Activated naive CD8-positive, alpha-beta T cell treated with anti-CD3 and anti-CD28 coated beads, Interleukin-2, amount 50 U/mL, for 24 hours (primary cell): ENCODE measurements at regions not wholly inside any gene's neighbourhood (a gene's known extent, or its start where the extent isn't known, plus 50 kb on each side); places are given as distances from the start of the nearest gene placed in this dataset.
"Not testable (repeated sequence)": the region's sequence is repeated elsewhere in the genome, so short reads cannot be mapped to it uniquely, and the experiment has no call there.

Experiments used
- ATAC-seq: fragments of 150-1000 bp; cut with Tn5 transposase; one replicate; pipeline ENCODE4 v1.10.0; 2021
- DNase-seq: peaks from one replicate; pipeline ENCODE4 v3.0.0; 2021
- H3K27ac Mint-ChIP-seq: one replicate; pipeline ENCODE4 v1.8.0; 2021; ENCODE audit warnings: mild to moderate bottlenecking, mixed read lengths
- H3K27me3 Mint-ChIP-seq: one replicate; pipeline ENCODE4 v1.8.0; 2021; ENCODE audit warnings: mixed read lengths
- H3K36me3 Mint-ChIP-seq: one replicate; pipeline ENCODE4 v1.8.0; 2021; ENCODE audit warnings: low read depth, mixed read lengths
- H3K4me1 Mint-ChIP-seq: one replicate; pipeline ENCODE4 v1.8.0; 2021; ENCODE audit warnings: mixed read lengths
- H3K4me3 Mint-ChIP-seq: one replicate; pipeline ENCODE4 v1.8.0; 2021; ENCODE audit warnings: mild to moderate bottlenecking, moderate library complexity, mixed read lengths
- H3K9me3 Mint-ChIP-seq: one replicate; pipeline ENCODE4 v1.8.0; 2021; ENCODE audit warnings: mixed read lengths

- Mint-ChIP-seq H3K27me3 (no peaks in the 10 kb centered on the region), H3K9me3 (peaks cover 12% of the 10 kb centered on the region), H3K4me3 (no peak overlapping the region), H3K27ac (no peak overlapping the region), H3K36me3 (no peaks in the 10 kb centered on the region), H3K4me1 (no peaks in the 10 kb centered on the region)
- DNase-seq (no peak), ATAC-seq (no peak)
These were observed 1472.2 kb downstream of the SUCLG1 start for GRCh38 chr2:82986899-82987298.

DNA sequence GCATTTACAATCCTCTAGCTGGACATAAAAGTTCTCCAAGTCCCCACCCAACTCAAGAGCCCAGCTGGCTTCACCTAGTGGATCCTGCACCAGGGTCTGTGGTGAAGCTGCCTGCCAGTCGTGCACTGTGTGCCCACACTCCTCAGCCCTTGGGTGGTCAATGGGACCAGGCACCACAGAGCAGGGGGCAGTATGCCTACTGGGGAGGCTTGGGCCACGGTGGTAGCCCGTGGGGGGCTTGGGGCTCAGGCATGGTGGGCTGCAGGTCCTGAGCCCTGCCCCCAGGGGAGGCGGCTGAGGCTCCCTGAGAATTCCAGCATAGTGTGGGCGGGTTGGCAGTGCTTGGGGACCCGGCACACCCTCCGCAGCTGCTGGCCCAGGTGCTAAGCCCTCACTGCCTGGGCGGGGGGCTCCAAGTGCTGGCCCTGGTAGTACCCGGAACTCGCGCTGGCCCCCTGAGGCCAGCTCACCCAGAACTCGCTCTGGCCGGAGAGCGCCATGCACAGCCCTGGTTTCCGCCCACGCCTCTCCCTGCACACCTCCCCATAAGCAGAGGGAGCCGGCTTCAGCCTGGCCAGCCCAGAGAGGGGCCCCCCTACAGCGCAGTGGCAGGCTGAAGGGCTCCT is 1473.4 kb downstream of the SUCLG1 start:
- Mint-ChIP-seq H3K4me1 (no peaks in the 10 kb centered on the region), H3K27me3 (no peaks in the 10 kb centered on the region), H3K9me3 (peaks cover 12% of the 10 kb centered on the region), H3K4me3 (no peak overlapping the region), H3K36me3 (no peaks in the 10 kb centered on the region), H3K27ac (no peak overlapping the region)
- DNase-seq (no peak), ATAC-seq (no peak)

DNA sequence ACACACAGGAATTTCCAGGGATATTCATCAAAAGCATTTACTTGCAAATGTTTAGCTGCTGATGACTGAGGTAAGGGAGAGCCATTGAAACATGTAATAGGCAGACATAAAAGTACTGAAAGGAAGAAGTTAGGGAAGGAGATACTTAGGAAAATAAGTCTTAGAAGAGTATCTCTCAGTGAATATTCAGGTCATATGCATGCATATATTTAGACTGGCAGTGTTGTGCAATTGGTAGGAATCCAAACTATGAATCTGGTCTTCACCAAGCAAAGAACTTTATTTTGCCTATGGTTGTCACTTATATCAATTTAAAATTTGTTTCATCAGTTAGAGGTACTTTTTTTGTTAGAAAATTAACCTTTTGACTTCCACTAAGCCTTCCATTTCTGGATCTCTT is 1490.7 kb downstream of the SUCLG1 start:
- Mint-ChIP-seq H3K4me3 (no peak overlapping the region), H3K27me3 (no peaks in the 10 kb centered on the region), H3K27ac (no peak overlapping the region), H3K36me3 (no peaks in the 10 kb centered on the region), H3K4me1 (no peaks in the 10 kb centered on the region), H3K9me3 (peaks cover 4% of the 10 kb centered on the region)
- DNase-seq (no peak), ATAC-seq (no peak)

GRCh38 chr2:82964341-82964740 is 1494.7 kb downstream of the SUCLG1 start:
- Mint-ChIP-seq H3K27ac (no peak overlapping the region), H3K27me3 (no peaks in the 10 kb centered on the region), H3K4me3 (no peak overlapping the region), H3K36me3 (no peaks in the 10 kb centered on the region), H3K4me1 (no peaks in the 10 kb centered on the region), H3K9me3 (peaks cover 4% of the 10 kb centered on the region)
- no peak for DNase-seq
- ATAC-seq, result no peak

DNA sequence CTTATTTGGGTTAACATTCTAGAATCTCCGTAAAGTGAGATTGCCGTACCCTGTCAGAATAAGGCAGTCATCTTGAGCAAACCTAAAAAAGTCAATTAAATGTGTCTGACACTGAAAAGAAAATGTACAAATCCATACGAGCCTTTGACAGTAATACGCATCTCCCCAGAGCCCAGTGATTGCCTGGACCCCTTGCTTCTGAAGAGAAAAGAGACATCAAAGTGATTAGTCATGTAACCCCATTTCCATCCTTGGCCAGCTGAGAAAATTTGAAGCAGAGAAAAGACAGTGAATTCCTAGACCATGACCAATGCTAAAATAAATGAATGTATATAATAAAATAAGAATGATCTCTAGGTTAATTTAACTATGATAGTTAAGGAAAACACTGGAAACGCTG is 1499.4 kb downstream of the SUCLG1 start:
- Mint-ChIP-seq H3K9me3 (peaks cover 13% of the 10 kb centered on the region), H3K36me3 (no peaks in the 10 kb centered on the region), H3K4me3 (no peak overlapping the region), H3K4me1 (no peaks in the 10 kb centered on the region), H3K27ac (no peak overlapping the region), H3K27me3 (no peaks in the 10 kb centered on the region)
- DNase-seq (no peak), ATAC-seq (no peak)

DNA sequence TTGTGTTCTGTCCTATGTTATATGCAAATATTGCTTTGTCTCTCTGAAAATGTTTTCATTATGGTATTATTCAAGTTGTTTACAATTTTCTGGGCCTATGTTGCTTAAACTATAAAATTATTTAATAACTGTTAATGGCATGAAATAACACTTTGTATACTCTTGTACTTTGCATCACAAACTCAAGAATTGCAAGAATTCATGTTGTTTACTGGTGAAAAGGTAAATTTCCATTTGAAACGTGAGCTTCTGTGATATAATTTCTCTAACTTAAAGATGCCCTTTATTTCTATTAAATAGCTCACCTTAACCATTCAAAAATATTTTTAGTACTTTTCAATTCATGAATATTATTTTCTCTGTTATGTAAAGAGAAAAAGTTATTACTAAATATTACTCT is 1504.2 kb downstream of the SUCLG1 start:
- no peak for ATAC-seq
- Mint-ChIP-seq H3K9me3 (peaks cover 10% of the 10 kb centered on the region), H3K4me3 (no peak overlapping the region), H3K27me3 (no peaks in the 10 kb centered on the region), H3K36me3 (no peaks in the 10 kb centered on the region), H3K4me1 (no peaks in the 10 kb centered on the region), H3K27ac (no peak overlapping the region)
- DNase-seq, result no peak

- Mint-ChIP-seq H3K27me3 (no peaks in the 10 kb centered on the region), H3K27ac (no peak overlapping the region), H3K36me3 (no peaks in the 10 kb centered on the region), H3K4me3 (no peak overlapping the region), H3K4me1 (no peaks in the 10 kb centered on the region), H3K9me3 (peaks cover 8% of the 10 kb centered on the region)
- ATAC-seq (no peak), DNase-seq (no peak)
These were observed 1519.9 kb downstream of the SUCLG1 start for GRCh38 chr2:82939211-82939610.

DNA sequence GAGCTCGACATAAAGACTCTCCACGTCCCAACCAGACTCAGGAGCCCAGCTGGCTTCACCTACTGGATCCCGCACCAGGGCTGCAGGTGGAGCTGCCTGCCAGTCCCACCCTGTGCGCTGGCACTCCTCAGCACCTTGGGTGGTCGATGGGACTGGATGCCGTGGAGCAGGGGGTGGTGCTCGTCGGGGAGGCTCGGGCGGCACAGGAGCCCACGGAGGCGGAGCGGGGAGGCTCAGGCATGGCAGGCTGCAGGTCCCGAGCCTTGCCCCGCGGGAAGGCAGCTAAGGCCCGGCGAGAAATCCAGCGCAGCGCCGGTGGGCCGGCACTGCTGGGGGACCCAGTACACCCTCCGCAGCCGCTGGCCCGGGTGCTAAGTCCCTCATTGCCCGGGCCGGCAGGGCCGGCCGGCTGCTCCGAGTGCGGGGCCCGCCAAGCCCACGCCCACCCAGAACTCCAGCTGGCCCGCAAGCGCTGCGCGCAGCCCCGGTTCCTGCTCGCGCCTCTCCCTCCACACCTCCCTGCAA is 1520.7 kb downstream of the SUCLG1 start:
- not testable (repeated sequence) for DNase-seq, H3K9me3 Mint-ChIP-seq, H3K36me3 Mint-ChIP-seq

GRCh38 chr2:82913566-82913965 is 1545.5 kb downstream of the SUCLG1 start:
- ATAC-seq, result no peak
- H3K4me3 Mint-ChIP-seq, result no peak overlapping the region
- no peaks in the 10 kb centered on the region for H3K36me3 Mint-ChIP-seq
- H3K27ac Mint-ChIP-seq, result no peak overlapping the region
- no peak for DNase-seq
- peaks cover 19% of the 10 kb centered on the region for H3K9me3 Mint-ChIP-seq
- H3K4me1 Mint-ChIP-seq, result no peaks in the 10 kb centered on the region
- no peaks in the 10 kb centered on the region for H3K27me3 Mint-ChIP-seq

More for the DNA sequence above, 1520.7 kb downstream of the SUCLG1 start:
- H3K4me1 Mint-ChIP-seq, H3K4me3 Mint-ChIP-seq, H3K27ac Mint-ChIP-seq, ATAC-seq, H3K27me3 Mint-ChIP-seq: not testable (repeated sequence)

- no peaks in the 10 kb centered on the region for H3K27me3 Mint-ChIP-seq
- H3K4me3 Mint-ChIP-seq, result no peak overlapping the region
- H3K27ac Mint-ChIP-seq, result no peak overlapping the region
- peaks cover 7% of the 10 kb centered on the region for H3K9me3 Mint-ChIP-seq
- no peaks in the 10 kb centered on the region for H3K4me1 Mint-ChIP-seq
- ATAC-seq (no peak), DNase-seq (no peak)
- no peaks in the 10 kb centered on the region for H3K36me3 Mint-ChIP-seq
These were observed 1563.0 kb downstream of the SUCLG1 start for GRCh38 chr2:82896117-82896516.

DNA sequence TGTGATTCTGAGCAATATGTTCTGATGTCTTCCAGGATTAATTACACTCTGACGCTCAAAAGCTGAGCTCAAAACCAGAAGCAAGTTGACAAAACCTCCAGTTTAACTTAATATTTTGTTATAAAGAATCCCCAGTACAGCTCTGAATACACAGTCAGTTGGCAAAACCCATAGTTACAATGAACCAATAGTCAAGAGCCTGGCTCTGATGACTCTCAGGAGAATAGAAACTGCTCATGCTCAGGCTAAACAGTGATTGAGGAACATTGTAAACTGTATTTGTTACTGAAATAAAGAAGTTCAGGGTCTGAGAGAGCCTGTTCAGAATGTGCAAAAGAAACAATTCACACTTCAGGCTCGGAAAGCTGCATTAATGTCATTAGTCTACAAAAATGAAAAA is 1565.9 kb downstream of the SUCLG1 start:
- no peak for DNase-seq
- Mint-ChIP-seq H3K4me1 (no peaks in the 10 kb centered on the region), H3K27ac (no peak overlapping the region), H3K9me3 (peaks cover 3% of the 10 kb centered on the region), H3K27me3 (no peaks in the 10 kb centered on the region), H3K36me3 (no peaks in the 10 kb centered on the region), H3K4me3 (no peak overlapping the region)
- no peak for ATAC-seq

DNA sequence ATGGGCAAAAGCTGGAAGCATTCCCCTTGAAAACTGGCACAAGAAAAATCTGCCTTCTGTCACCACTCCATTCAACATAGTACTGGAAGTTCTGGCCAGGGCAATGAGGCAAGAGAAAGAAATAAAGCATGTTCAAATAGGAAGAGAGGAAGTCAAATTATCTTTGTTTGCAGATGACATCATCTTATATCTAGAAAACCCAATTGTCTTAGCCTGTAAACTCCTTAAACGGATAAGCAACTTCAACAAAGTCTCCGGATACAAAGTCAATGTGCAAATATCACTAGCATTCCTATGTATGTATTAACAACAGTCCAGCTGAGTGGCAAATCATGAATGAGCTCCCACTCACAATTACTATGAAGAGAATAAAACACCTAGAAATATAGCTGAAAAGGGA is 1579.3 kb downstream of the SUCLG1 start:
- H3K27me3 Mint-ChIP-seq, result no peaks in the 10 kb centered on the region
- H3K4me3 Mint-ChIP-seq, result no peak overlapping the region
- H3K27ac Mint-ChIP-seq, result no peak overlapping the region
- DNase-seq (no peak), ATAC-seq (no peak)
- no peaks in the 10 kb centered on the region for H3K4me1 Mint-ChIP-seq
- H3K9me3 Mint-ChIP-seq, result peaks cover 8% of the 10 kb centered on the region
- H3K36me3 Mint-ChIP-seq, result no peaks in the 10 kb centered on the region

- H3K4me1 Mint-ChIP-seq, result no peaks in the 10 kb centered on the region
- H3K36me3 Mint-ChIP-seq, result no peaks in the 10 kb centered on the region
- peaks cover 4% of the 10 kb centered on the region for H3K9me3 Mint-ChIP-seq
- no peak overlapping the region for H3K4me3 Mint-ChIP-seq
- H3K27ac Mint-ChIP-seq, result no peak overlapping the region
- no peaks in the 10 kb centered on the region for H3K27me3 Mint-ChIP-seq
- ATAC-seq (no peak), DNase-seq (no peak)
These were observed 1583.2 kb downstream of the SUCLG1 start for GRCh38 chr2:82875858-82876257.

- Mint-ChIP-seq H3K9me3 (peaks cover 7% of the 10 kb centered on the region), H3K4me1 (no peaks in the 10 kb centered on the region), H3K36me3 (no peaks in the 10 kb centered on the region), H3K27me3 (no peaks in the 10 kb centered on the region), H3K27ac (no peak overlapping the region), H3K4me3 (no peak overlapping the region)
- ATAC-seq, result no peak
- DNase-seq, result no peak
These were observed 1601.1 kb downstream of the SUCLG1 start for GRCh38 chr2:82857967-82858366.

GRCh38 chr2:82853299-82853698 is 1605.8 kb downstream of the SUCLG1 start:
- no peak overlapping the region for H3K4me3 Mint-ChIP-seq
- DNase-seq (no peak), ATAC-seq (no peak)
- H3K36me3 Mint-ChIP-seq, result no peaks in the 10 kb centered on the region
- H3K9me3 Mint-ChIP-seq, result no peaks in the 10 kb centered on the region
- no peaks in the 10 kb centered on the region for H3K4me1 Mint-ChIP-seq
- H3K27me3 Mint-ChIP-seq, result no peaks in the 10 kb centered on the region
- H3K27ac Mint-ChIP-seq, result no peak overlapping the region

DNA sequence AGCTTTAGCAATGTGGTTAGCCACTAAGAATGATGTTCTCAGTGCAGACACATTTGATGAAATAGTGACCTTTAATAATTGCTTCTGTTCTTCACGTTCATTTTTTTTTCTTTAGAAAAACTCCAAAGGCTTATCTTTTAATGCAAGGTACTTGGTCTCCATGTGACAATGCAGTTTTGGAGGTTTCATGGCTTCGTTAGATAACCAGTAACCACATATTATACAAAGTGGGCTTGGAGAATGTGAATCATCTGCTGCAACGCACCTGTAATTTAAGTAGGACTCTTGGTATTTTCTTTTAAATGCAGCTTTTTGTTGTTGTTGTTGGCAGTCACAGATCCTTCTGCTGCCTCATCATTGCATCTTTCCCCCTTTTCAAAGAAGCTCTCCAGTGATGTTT is 1606.3 kb downstream of the SUCLG1 start:
- Mint-ChIP-seq H3K27me3 (no peaks in the 10 kb centered on the region), H3K36me3 (no peaks in the 10 kb centered on the region), H3K27ac (no peak overlapping the region), H3K4me1 (no peaks in the 10 kb centered on the region), H3K4me3 (no peak overlapping the region), H3K9me3 (no peaks in the 10 kb centered on the region)
- DNase-seq, result no peak
- ATAC-seq, result no peak
